Sigmoid colon (tissue), 6 donors: ENCODE measurements at regions not wholly inside any gene's neighbourhood (a gene's known extent, or its start where the extent isn't known, plus 50 kb on each side); places are given as distances from the start of the nearest gene placed in this dataset.

Experiments used
- DNase-seq: peaks from one replicate; pipeline ENCODE4 v3.0.0-alpha.2; 2019
- H3K27ac ChIP-seq, 4 donors: fragments of 200-600 bp; sonication (generic); one replicate each; pipeline ENCODE4 v1.5.1; 2016 to 2019; ENCODE audit warnings: mild to moderate bottlenecking in 1 of 4
- H3K27me3 ChIP-seq, 3 donors: fragments of 200-600 bp; sonication (generic); one replicate each; pipeline ENCODE4 v1.5.1; 2019; ENCODE audit warnings: mild to moderate bottlenecking in 1 of 3
- H3K36me3 ChIP-seq, 4 donors: fragments of 200-600 bp; sonication (generic); one replicate each; pipeline ENCODE4 v1.5.1; 2016 to 2019
- H3K4me1 ChIP-seq, 4 donors: fragments of 200-600 bp; sonication (generic); one replicate each; pipeline ENCODE4 v1.5.1; 2017 to 2019
- H3K4me3 ChIP-seq, 4 donors: fragments of 200-600 bp; sonication (generic); one replicate each; pipeline ENCODE4 v1.5.1; 2017 to 2019; ENCODE audit warnings: mild to moderate bottlenecking in 2 of 4, moderate library complexity in 1 of 4
- H3K9me3 ChIP-seq, 4 donors: fragments of 200-600 bp in 3 of 4; sonication (generic) in 3 of 4; one replicate each; pipeline versions ENCODE4 v1.5.1 to v1.6.1; 2013 to 2019
- CTCF ChIP-seq, 4 experiments: fragments of 450-650 bp in 3 of 4; fragments of 200-600 bp in 1 of 4; IDR thresholded peaks; one replicate each; pipeline ENCODE4 v1.5.1; 2016 to 2019; ENCODE audit warnings: antibody characterized with exemption in 4 of 4, mild to moderate bottlenecking in 3 of 4, moderate library complexity in 2 of 4
- EP300 ChIP-seq, 4 donors: sonication (generic); formaldehyde crosslinking; IDR thresholded peaks; one replicate each; pipeline ENCODE4 v1.6.1; 2017; ENCODE audit warnings: antibody characterized with exemption in 4 of 4
- POLR2A ChIP-seq, 2 donors: fragments of 450-650 bp; IDR thresholded peaks; one replicate each; pipeline ENCODE4 v1.6.1; 2016; ENCODE audit warnings: antibody characterized with exemption in 2 of 2, mild to moderate bottlenecking in 2 of 2, moderate library complexity in 2 of 2
- POLR2AphosphoS5 ChIP-seq, 4 donors: sonication (generic); formaldehyde crosslinking; IDR thresholded peaks; one replicate each; pipeline ENCODE4 v1.6.1; 2017; ENCODE audit warnings: antibody characterized with exemption in 4 of 4
- WGBS, 2 donors: extraction: QIAGEN DNeasy Blood & Tissue Kit; methylation state at CpG; one replicate each; pipeline ENCODE4 v1.1.7; 2013; 5-methylcytosine and 5-hydroxymethylcytosine counted together
- intact Hi-C: fragments of 100-400 bp; cut with DNase I; formaldehyde crosslinking; loops from one replicate; pipeline ENCODE4 v1.15.1; 2023
- donor health status: healthy with polysubstance abuse.
- donor health status: healthy.

GRCh38 chr2:6657855-6658254, 207.9 kb downstream of the CMPK2 start:
- Histone ChIP-seq H3K27me3 (no peaks in the 10 kb centered on the region), H3K27ac (no peak overlapping the region), H3K36me3 (no peaks in the 10 kb centered on the region), H3K4me3 (no peak overlapping the region), H3K4me1 (no peaks in the 10 kb centered on the region), H3K9me3 (no peaks in the 10 kb centered on the region)
- 56 to 68% methylated on average over 5 of the region's 5 CpGs for WGBS, 2 donors
- TF ChIP-seq POLR2AphosphoS5 (IDR thresholded peaks at IDR 0.05): no peak
- no peak for TF ChIP-seq POLR2A (IDR thresholded peaks at IDR 0.05)
- no peak for TF ChIP-seq CTCF (IDR thresholded peaks at IDR 0.05)
- TF ChIP-seq EP300 (IDR thresholded peaks at IDR 0.05): no peak
- no peak for DNase-seq
- intact Hi-C loops: no loop called here

- intact Hi-C loops: no loop called here
- H3K27ac ChIP-seq: no peak overlapping the region
- WGBS, 2 donors: 69 to 75% methylated on average over 7 of the region's 7 CpGs
Observed at GRCh38 chr2:6664332-6665061, 201.2 kb downstream of the CMPK2 start.

GRCh38 chr2:6665093-6666045, 200.3 kb downstream of the CMPK2 start:
- Histone ChIP-seq H3K4me1 (peaks cover 0 to 5% (median 0%) of the 10 kb centered on the region in 4 donors), H3K27me3 (no peaks in the 10 kb centered on the region), H3K4me3 (no peak overlapping the region), H3K36me3 (no peaks in the 10 kb centered on the region), H3K9me3 (no peaks in the 10 kb centered on the region), H3K27ac (no peak overlapping the region)
- intact Hi-C loops: no loop called here
- no peak for TF ChIP-seq POLR2AphosphoS5 (IDR thresholded peaks at IDR 0.05)
- TF ChIP-seq CTCF (IDR thresholded peaks at IDR 0.05): no peak
- no peak for TF ChIP-seq EP300 (IDR thresholded peaks at IDR 0.05)
- no peak for TF ChIP-seq POLR2A (IDR thresholded peaks at IDR 0.05)
- no peak for DNase-seq
- 67 to 81% methylated on average over 8 of the region's 8 CpGs for WGBS, 2 donors

More at GRCh38 chr2:6664332-6665061, 201.2 kb downstream of the CMPK2 start:
- Histone ChIP-seq H3K36me3 (no peaks in the 10 kb centered on the region), H3K9me3 (no peaks in the 10 kb centered on the region), H3K4me3 (no peak overlapping the region), H3K4me1 (peaks cover 0 to 5% (median 0%) of the 10 kb centered on the region in 4 donors), H3K27me3 (no peaks in the 10 kb centered on the region)
- no peak for TF ChIP-seq POLR2A (IDR thresholded peaks at IDR 0.05)
- TF ChIP-seq EP300 (IDR thresholded peaks at IDR 0.05): no peak
- TF ChIP-seq POLR2AphosphoS5 (IDR thresholded peaks at IDR 0.05): no peak
- TF ChIP-seq CTCF (IDR thresholded peaks at IDR 0.05): no peak
- DNase-seq: no peak

GRCh38 chr2:6667326-6667725, 198.4 kb downstream of the CMPK2 start:
- Histone ChIP-seq H3K27me3 (no peaks in the 10 kb centered on the region), H3K4me1 (peaks cover 0 to 5% (median 0%) of the 10 kb centered on the region in 4 donors), H3K4me3 (no peak overlapping the region), H3K36me3 (no peaks in the 10 kb centered on the region), H3K27ac (no peak overlapping the region), H3K9me3 (no peaks in the 10 kb centered on the region)
- TF ChIP-seq EP300 (IDR thresholded peaks at IDR 0.05) (no peak), POLR2AphosphoS5 (IDR thresholded peaks at IDR 0.05) (no peak), CTCF (IDR thresholded peaks at IDR 0.05) (no peak), POLR2A (IDR thresholded peaks at IDR 0.05) (no peak)
- WGBS, 2 donors: 76 to 91% methylated on average over 4 of the region's 4 CpGs
- intact Hi-C loops: no loop called here
- no peak for DNase-seq
